GM12891 (cell line): ENCODE measurements at regions not wholly inside any gene's neighbourhood (a gene's known extent, or its start where the extent isn't known, plus 50 kb on each side); places are given as distances from the start of the nearest gene placed in this dataset.

ENCODE experiments used
- POLR2A ChIP-seq: IDR thresholded peaks from 2 replicates; pipeline ENCODE4 v1.6.1; 2011; ENCODE audit warnings: low read depth, low read length, control low read depth
- POLR2AphosphoS5 ChIP-seq: IDR thresholded peaks from 2 replicates; pipeline ENCODE4 v1.6.1; 2011; ENCODE audit warnings: low read depth, low read length, control low read depth
- SPI1 ChIP-seq: IDR thresholded peaks from 2 replicates; pipeline ENCODE4 v1.6.1; 2011; ENCODE audit warnings: low read depth, low read length, control low read depth
- TAF1 ChIP-seq: IDR thresholded peaks from 2 replicates; pipeline ENCODE4 v1.6.1; 2011; ENCODE audit warnings: low read depth, low read length, control low read depth

DNA sequence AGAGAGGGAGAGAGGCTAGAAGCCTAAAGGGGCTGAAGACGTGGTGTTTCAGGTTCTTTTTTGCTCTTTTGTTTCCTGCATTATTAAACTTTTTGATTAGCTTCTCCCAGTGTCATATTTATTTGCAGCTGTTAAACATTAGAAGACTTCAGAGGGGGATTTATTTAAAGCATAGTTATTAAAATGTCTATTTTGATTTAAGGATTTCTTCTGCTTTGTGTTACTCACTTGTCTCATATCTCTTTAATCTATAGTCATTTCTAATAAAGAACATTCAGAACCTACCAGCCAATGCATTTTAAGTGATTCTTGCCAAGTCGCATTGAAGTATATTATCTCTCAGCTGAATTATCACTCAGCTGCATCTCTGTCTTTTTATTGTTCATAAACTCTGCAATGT lies 152.0 kb upstream of the DYRK2 start:
- TF ChIP-seq POLR2AphosphoS5 (no peak), POLR2A (no peak), SPI1 (no peak), TAF1 (no peak)
